HG02571 (cell line): ENCODE measurements at regions not wholly inside any gene's neighbourhood (a gene's known extent, or its start where the extent isn't known, plus 50 kb on each side); places are given as distances from the start of the nearest gene placed in this dataset.
A peak's percentile ranks its signal among the peaks of the same experiment; 100 is the strongest.
"Not testable (repeated sequence)": the region's sequence is repeated elsewhere in the genome, so short reads cannot be mapped to it uniquely, and the experiment has no call there.

Source experiments
- ATAC-seq: cut with Tn5 transposase; IDR thresholded peaks from one replicate; pipeline ENCODE4 v1.9.1; 2021; ENCODE audit warnings: mild to moderate bottlenecking, moderate library complexity; ENCODE audit not compliant: unreplicated experiment

GRCh38 chr2:90029080-90029428 is 1337.6 kb downstream of the RPIA start:
- not testable (repeated sequence) for ATAC-seq

GRCh38 chr2:90032269-90032668 is 1340.8 kb downstream of the RPIA start:
- ATAC-seq = not testable (repeated sequence)

- ATAC-seq = not testable (repeated sequence)
These were observed 1344.9 kb downstream of the RPIA start for GRCh38 chr2:90036335-90036734.

GRCh38 chr2:90039093-90039492 is 1347.6 kb downstream of the RPIA start:
- ATAC-seq = not testable (repeated sequence)

- not testable (repeated sequence) for ATAC-seq
These were observed 1356.3 kb downstream of the RPIA start for GRCh38 chr2:90047776-90048175.

GRCh38 chr2:90052113-90052631 is 1360.7 kb downstream of the RPIA start:
- ATAC-seq = not testable (repeated sequence)

- peak; percentile 68 for ATAC-seq
These were observed 1377.9 kb downstream of the RPIA start for GRCh38 chr2:90069290-90069894.

GRCh38 chr2:90076311-90076710 is 1384.8 kb downstream of the RPIA start:
- ATAC-seq = no peak

GRCh38 chr2:90077948-90078347 is 1386.5 kb downstream of the RPIA start:
- no peak for ATAC-seq

- ATAC-seq = no peak
These were observed 1387.9 kb downstream of the RPIA start for GRCh38 chr2:90079374-90079773.

- not testable (repeated sequence) for ATAC-seq
These were observed 1396.3 kb downstream of the RPIA start for GRCh38 chr2:90087792-90088191.

- ATAC-seq = not testable (repeated sequence)
These were observed 1402.2 kb downstream of the RPIA start for GRCh38 chr2:90093571-90094270.

- not testable (repeated sequence) for ATAC-seq
These were observed 1406.1 kb downstream of the RPIA start for GRCh38 chr2:90097617-90098016.

- not testable (repeated sequence) for ATAC-seq
These were observed 1413.7 kb downstream of the RPIA start for GRCh38 chr2:90105142-90105541.

- ATAC-seq = not testable (repeated sequence)
These were observed 1431.9 kb downstream of the RPIA start for GRCh38 chr2:90123409-90123808.

GRCh38 chr2:90139046-90139445 is 1447.6 kb downstream of the RPIA start:
- not testable (repeated sequence) for ATAC-seq

GRCh38 chr2:90141558-90141957 is 1450.1 kb downstream of the RPIA start:
- ATAC-seq = not testable (repeated sequence)

GRCh38 chr2:90151805-90152204 is 1460.3 kb downstream of the RPIA start:
- ATAC-seq = not testable (repeated sequence)

- not testable (repeated sequence) for ATAC-seq
These were observed 1479.5 kb downstream of the RPIA start for GRCh38 chr2:90170978-90171377.

GRCh38 chr2:90173081-90173480 is 1481.6 kb downstream of the RPIA start:
- ATAC-seq = not testable (repeated sequence)

GRCh38 chr2:90179591-90179990 is 1488.1 kb downstream of the RPIA start:
- ATAC-seq = not testable (repeated sequence)

GRCh38 chr2:90207454-90208058 is 1516.1 kb downstream of the RPIA start:
- ATAC-seq = no peak
